K562 (cell line): ENCODE measurements at regions not wholly inside any gene's neighbourhood (a gene's known extent, or its start where the extent isn't known, plus 50 kb on each side); places are given as distances from the start of the nearest gene placed in this dataset.
A peak's percentile ranks its signal among the peaks of the same experiment; 100 is the strongest.

Experiments used
- BRCA1 ChIP-seq, 2 experiments: fragments of 450-650 bp in 1 of 2; sonication (generic) in 1 of 2; formaldehyde crosslinking in 1 of 2; IDR thresholded peaks; 2 replicates each; pipeline versions ENCODE4 v1.5.0 to v1.6.1; 2017 to 2020; ENCODE audit warnings: mild to moderate bottlenecking in 1 of 2, missing genetic modification reagents in 1 of 2
- BRF1 ChIP-seq: IDR thresholded peaks from 3 replicates; pipeline ENCODE4 v1.6.1; 2011; ENCODE audit warnings: borderline replicate concordance, mild to moderate bottlenecking; ENCODE audit not compliant: insufficient read length; ENCODE audit errors: extremely low read depth
- CEBPB ChIP-seq: fragments of 450-650 bp; IDR thresholded peaks from 2 replicates; pipeline ENCODE4 v1.6.1; 2016; ENCODE audit warnings: missing genetic modification characterization, missing compliant biosample characterization
- HMBOX1 ChIP-seq: sonication (generic); IDR thresholded peaks from 2 replicates; pipeline ENCODE4 v1.6.1; 2016
- KLF16 ChIP-seq: IDR thresholded peaks from 2 replicates; pipeline ENCODE4 v1.6.1; 2016; ENCODE audit warnings: antibody characterized with exemption
- MCM3 ChIP-seq: fragments of 450-650 bp; IDR thresholded peaks from 2 replicates; pipeline ENCODE4 v1.6.1; 2016
- MYC ChIP-seq, 2 experiments: fragments of 250-450 bp in 1 of 2; sonication (Bioruptor Pico) in 1 of 2; IDR thresholded peaks; 2 replicates each; pipeline versions ENCODE4 v1.5.1 to v1.6.1; 2012 to 2021; ENCODE audit warnings: low read depth in 2 of 2, borderline replicate concordance in 1 of 2, improper control_type of control experiment in 1 of 2, low read length in 1 of 2, mild to moderate bottlenecking in 1 of 2, moderate library complexity in 1 of 2
- NFE2L1 ChIP-seq: fragments of 450-650 bp; IDR thresholded peaks from 2 replicates; pipeline ENCODE4 v1.6.1; 2016; ENCODE audit warnings: missing genetic modification characterization, low read depth, mild to moderate bottlenecking, missing compliant biosample characterization, moderate library complexity, borderline replicate concordance
- NR2F6 ChIP-seq: fragments of 450-650 bp; formaldehyde crosslinking; IDR thresholded peaks from 2 replicates; pipeline ENCODE4 v1.4.0; 2020; ENCODE audit warnings: mild to moderate bottlenecking
- PRDM10 ChIP-seq: fragments of 450-650 bp; IDR thresholded peaks from 2 replicates; pipeline ENCODE4 v1.6.1; 2018; ENCODE audit not compliant: partially characterized antibody
- PTTG1 ChIP-seq: fragments of 450-650 bp; IDR thresholded peaks from 2 replicates; pipeline ENCODE4 v1.6.1; 2016; ENCODE audit warnings: low read depth, mild to moderate bottlenecking, missing genetic modification characterization, missing compliant biosample characterization
- SAFB ChIP-seq: fragments of 200-400 bp; formaldehyde crosslinking; IDR thresholded peaks from 2 replicates; pipeline ENCODE4 v1.6.1; 2017; ENCODE audit warnings: low read depth, low read length, borderline replicate concordance
- SLC30A9 ChIP-seq: fragments of 250-450 bp; sonication (Bioruptor Pico); IDR thresholded peaks from 2 replicates; pipeline ENCODE4 v1.8.0; 2022; ENCODE audit warnings: mild to moderate bottlenecking, moderate library complexity
- TCF3 ChIP-seq: sonication (generic); formaldehyde crosslinking; IDR thresholded peaks from 2 replicates; pipeline ENCODE4 v1.4.0; 2020; ENCODE audit warnings: mild to moderate bottlenecking, missing genetic modification reagents
- TCF7 ChIP-seq: sonication (generic); IDR thresholded peaks from 2 replicates; pipeline ENCODE4 v1.6.1; 2016; ENCODE audit warnings: antibody characterized with exemption, borderline replicate concordance
- TGIF2 ChIP-seq: sonication (generic); formaldehyde crosslinking; IDR thresholded peaks from 2 replicates; pipeline ENCODE4 v1.8.1; 2022; ENCODE audit warnings: mild to moderate bottlenecking, missing genetic modification reagents, moderate library complexity
- ZNF133 ChIP-seq: fragments of 250-450 bp; sonication (Bioruptor Pico); IDR thresholded peaks from 2 replicates; pipeline ENCODE4 v1.4.0; 2020; ENCODE audit warnings: mild to moderate bottlenecking
- ZNF224 ChIP-seq: sonication (generic); formaldehyde crosslinking; IDR thresholded peaks from 2 replicates; pipeline ENCODE4 v1.8.0; 2022; ENCODE audit warnings: mild to moderate bottlenecking, missing genetic modification reagents
- ZNF76 ChIP-seq: fragments of 250-450 bp; sonication (Bioruptor Pico); IDR thresholded peaks from 2 replicates; pipeline ENCODE4 v1.4.0; 2020; ENCODE audit warnings: mild to moderate bottlenecking, moderate library complexity, borderline replicate concordance
- TF ChIP-seq, protein P1 (sequence below): sonication (generic); formaldehyde crosslinking; IDR thresholded peaks from 2 replicates; pipeline ENCODE4 v1.8.1; 2023; ENCODE audit warnings: mild to moderate bottlenecking, missing genetic modification reagents
- TF ChIP-seq, protein P2 (sequence below): fragments of 450-650 bp; IDR thresholded peaks from one replicate; pipeline ENCODE4 v1.6.1; 2018; ENCODE audit warnings: mild to moderate bottlenecking, moderate library complexity; ENCODE audit not compliant: partially characterized antibody

GRCh38 chr2:158879229-158879903, 84.2 kb downstream of the DAPL1 start (continued):
- TF ChIP-seq PRDM10 (no peak), HMBOX1 (no peak), BRCA1 (IDR thresholded peaks at IDR 0.05) (no peak), BRCA1 (CRISPR knock-in tag; IDR thresholded peaks at IDR 0.05) (no peak), NFE2L1 (tag) (no peak), CEBPB (tag) (peak; percentile 62), MYC (IDR thresholded peaks at IDR 0.05; ENCODE audit: low read depth, low read length) (no peak), MYC (CRISPR knock-in tag; IDR thresholded peaks at IDR 0.05; ENCODE audit: borderline replicate concordance, low read depth) (no peak), ZNF76 (CRISPR knock-in tag) (no peak), ZNF133 (CRISPR knock-in tag) (no peak), SLC30A9 (CRISPR knock-in tag) (no peak), SAFB (peak; percentile 86), BRF1 (no peak), KLF16 (no peak), TCF3 (no peak), MCM3 (no peak), TCF7 (no peak), ZNF224 (peak; percentile 87), NR2F6 (CRISPR knock-in tag) (no peak), TGIF2 (CRISPR knock-in tag) (peak; percentile 85; the same call in 1 of the 2 replicates), PTTG1 (tag) (no peak)
- TF ChIP-seq, protein P1, sequence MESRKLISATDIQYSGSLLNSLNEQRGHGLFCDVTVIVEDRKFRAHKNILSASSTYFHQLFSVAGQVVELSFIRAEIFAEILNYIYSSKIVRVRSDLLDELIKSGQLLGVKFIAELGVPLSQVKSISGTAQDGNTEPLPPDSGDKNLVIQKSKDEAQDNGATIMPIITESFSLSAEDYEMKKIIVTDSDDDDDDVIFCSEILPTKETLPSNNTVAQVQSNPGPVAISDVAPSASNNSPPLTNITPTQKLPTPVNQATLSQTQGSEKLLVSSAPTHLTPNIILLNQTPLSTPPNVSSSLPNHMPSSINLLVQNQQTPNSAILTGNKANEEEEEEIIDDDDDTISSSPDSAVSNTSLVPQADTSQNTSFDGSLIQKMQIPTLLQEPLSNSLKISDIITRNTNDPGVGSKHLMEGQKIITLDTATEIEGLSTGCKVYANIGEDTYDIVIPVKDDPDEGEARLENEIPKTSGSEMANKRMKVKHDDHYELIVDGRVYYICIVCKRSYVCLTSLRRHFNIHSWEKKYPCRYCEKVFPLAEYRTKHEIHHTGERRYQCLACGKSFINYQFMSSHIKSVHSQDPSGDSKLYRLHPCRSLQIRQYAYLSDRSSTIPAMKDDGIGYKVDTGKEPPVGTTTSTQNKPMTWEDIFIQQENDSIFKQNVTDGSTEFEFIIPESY (CRISPR knock-in tag): peak; percentile 64; the same call in 1 of the 2 replicates
- TF ChIP-seq, protein P2, sequence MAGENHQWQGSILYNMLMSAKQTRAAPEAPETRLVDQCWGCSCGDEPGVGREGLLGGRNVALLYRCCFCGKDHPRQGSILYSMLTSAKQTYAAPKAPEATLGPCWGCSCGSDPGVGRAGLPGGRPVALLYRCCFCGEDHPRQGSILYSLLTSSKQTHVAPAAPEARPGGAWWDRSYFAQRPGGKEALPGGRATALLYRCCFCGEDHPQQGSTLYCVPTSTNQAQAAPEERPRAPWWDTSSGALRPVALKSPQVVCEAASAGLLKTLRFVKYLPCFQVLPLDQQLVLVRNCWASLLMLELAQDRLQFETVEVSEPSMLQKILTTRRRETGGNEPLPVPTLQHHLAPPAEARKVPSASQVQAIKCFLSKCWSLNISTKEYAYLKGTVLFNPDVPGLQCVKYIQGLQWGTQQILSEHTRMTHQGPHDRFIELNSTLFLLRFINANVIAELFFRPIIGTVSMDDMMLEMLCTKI: no peak
